ENCODE measurements at regions not wholly inside any gene's neighbourhood (a gene's known extent, or its start where the extent isn't known, plus 50 kb on each side); places are given as distances from the start of the nearest gene placed in this dataset.

DNA sequence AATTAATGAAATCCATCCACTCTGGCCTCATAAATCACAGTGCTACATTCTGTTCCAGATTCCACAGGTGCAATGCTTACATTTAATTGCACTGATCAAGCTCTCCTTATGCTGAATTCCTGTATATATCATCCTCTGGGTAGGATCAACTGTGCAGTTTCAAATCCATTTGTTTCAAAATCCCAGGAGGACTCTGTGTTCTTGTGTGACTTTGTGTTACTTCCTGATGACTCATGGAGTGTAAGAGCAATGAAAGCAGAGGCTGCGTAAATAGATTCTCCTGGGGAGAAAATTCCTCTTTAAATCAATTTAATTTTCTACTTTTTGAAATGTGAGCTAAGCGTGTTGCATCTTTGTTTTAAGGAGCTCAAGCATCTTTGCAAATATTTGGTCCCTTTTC lies 752.7 kb downstream of the METTL15 start:
- H3K36me3 ChIP-seq (ENCODE audit: control insufficient read depth in 2 of 2, extremely low read depth in 1 of 2, insufficient read depth in 2 of 2, low read length in 2 of 2): no peaks in the 10 kb centered on the region
- H3K27ac ChIP-seq (ENCODE audit: insufficient read depth, low read depth, low read length): peak overlapping the region; percentile 36
- no peaks in the 10 kb centered on the region for H3K79me2 ChIP-seq (ENCODE audit: control insufficient read depth, insufficient read depth, low read length)
- TF ChIP-seq, protein P1, sequence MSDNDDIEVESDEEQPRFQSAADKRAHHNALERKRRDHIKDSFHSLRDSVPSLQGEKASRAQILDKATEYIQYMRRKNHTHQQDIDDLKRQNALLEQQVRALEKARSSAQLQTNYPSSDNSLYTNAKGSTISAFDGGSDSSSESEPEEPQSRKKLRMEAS (IDR thresholded peaks at IDR 0.05; ENCODE audit: insufficient read depth, insufficient read length): no peak
- TF ChIP-seq POLR2AphosphoS5 (IDR thresholded peaks at IDR 0.05; ENCODE audit: insufficient read depth, low read depth, low read length): peak; percentile 46
- TF ChIP-seq MYC (IDR thresholded peaks at IDR 0.05; ENCODE audit: low read depth, low read length): no peak
- TF ChIP-seq FOS (IDR thresholded peaks at IDR 0.05; ENCODE audit: borderline replicate concordance, insufficient read depth, low read length): peak; percentile 87
- TF ChIP-seq JUN (IDR thresholded peaks at IDR 0.05; ENCODE audit: borderline replicate concordance, insufficient read depth, insufficient read length, low read depth): peak; percentile 81
- TF ChIP-seq, protein P2, sequence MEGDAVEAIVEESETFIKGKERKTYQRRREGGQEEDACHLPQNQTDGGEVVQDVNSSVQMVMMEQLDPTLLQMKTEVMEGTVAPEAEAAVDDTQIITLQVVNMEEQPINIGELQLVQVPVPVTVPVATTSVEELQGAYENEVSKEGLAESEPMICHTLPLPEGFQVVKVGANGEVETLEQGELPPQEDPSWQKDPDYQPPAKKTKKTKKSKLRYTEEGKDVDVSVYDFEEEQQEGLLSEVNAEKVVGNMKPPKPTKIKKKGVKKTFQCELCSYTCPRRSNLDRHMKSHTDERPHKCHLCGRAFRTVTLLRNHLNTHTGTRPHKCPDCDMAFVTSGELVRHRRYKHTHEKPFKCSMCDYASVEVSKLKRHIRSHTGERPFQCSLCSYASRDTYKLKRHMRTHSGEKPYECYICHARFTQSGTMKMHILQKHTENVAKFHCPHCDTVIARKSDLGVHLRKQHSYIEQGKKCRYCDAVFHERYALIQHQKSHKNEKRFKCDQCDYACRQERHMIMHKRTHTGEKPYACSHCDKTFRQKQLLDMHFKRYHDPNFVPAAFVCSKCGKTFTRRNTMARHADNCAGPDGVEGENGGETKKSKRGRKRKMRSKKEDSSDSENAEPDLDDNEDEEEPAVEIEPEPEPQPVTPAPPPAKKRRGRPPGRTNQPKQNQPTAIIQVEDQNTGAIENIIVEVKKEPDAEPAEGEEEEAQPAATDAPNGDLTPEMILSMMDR (IDR thresholded peaks at IDR 0.05; ENCODE audit: extremely low read depth in 1 of 2, insufficient read depth in 1 of 2, low read depth in 1 of 2, low read length in 2 of 2): no peak
- H4K20me1 ChIP-seq (replicated peaks; ENCODE audit: control insufficient read depth, extremely low read depth, insufficient read depth, low read length): no peaks in the 10 kb centered on the region
- H2AFZ ChIP-seq (ENCODE audit: low read depth, low read length): peak overlapping the region; percentile 6
- H3K9ac ChIP-seq (replicated peaks; ENCODE audit: extremely low read depth, insufficient read depth, low read length): peak overlapping the region; percentile 47
- intact Hi-C loops (cut with micrococcal nuclease) (loop anchor here (2.0 kb wide), 1 partner anchor 18 kb away; no protein-coding TSS in a partner anchor), dilution Hi-C loops (cut with MboI; ENCODE audit: extremely low pct_ligation_motif_present, low sequenced_read_pairs) (no loop called here)
- POLR2A ChIA-PET: no interaction called here
- no peaks in the 10 kb centered on the region for H3K27me3 ChIP-seq (ENCODE audit: control insufficient read depth in 2 of 2, insufficient read depth in 2 of 2, low read length in 2 of 2)
- CTCF ChIA-PET: interaction anchor here (0.5 to 2.6 kb wide), 10 partner anchors 11 to 299 kb away, joined by 3 to 8 read pairs (median 4); no protein-coding TSS in a partner anchor
- H3K4me2 ChIP-seq (ENCODE audit: insufficient read depth, low read length): peak overlapping the region; percentile 72
- FAIRE-seq (peak; percentile 92), DNase-seq (ENCODE audit: low read depth, low spot score) (peak; percentile 77)
- peaks cover 15% of the 10 kb centered on the region for H3K4me1 ChIP-seq (ENCODE audit: control insufficient read depth, extremely low read depth, insufficient read depth, low read length)
- H3K4me3 ChIP-seq (replicated peaks in 1 of 3; ENCODE audit: insufficient read depth in 1 of 3, low read depth in 1 of 3, low read length in 3 of 3): no peak overlapping the region
- no TSS peak for BruUV-seq (replicated peaks)
- H3K9me3 ChIP-seq (replicated peaks; ENCODE audit: control insufficient read depth, insufficient read depth, low read length): no peaks in the 10 kb centered on the region
- no peaks in the 10 kb centered on the region for H3K9me1 ChIP-seq (replicated peaks; ENCODE audit: control insufficient read depth, extremely low read depth, insufficient read depth, low read length)
